Limb (tissue), 2 donors: ENCODE measurements at regions not wholly inside any gene's neighbourhood (a gene's known extent, or its start where the extent isn't known, plus 50 kb on each side); places are given as distances from the start of the nearest gene placed in this dataset.

ENCODE experiments used
- DNase-seq, 2 donors: peaks; one replicate each; pipeline ENCODE4 v3.0.0-alpha.2; 2016; ENCODE audit errors: extremely low spot score in 2 of 2

DNA sequence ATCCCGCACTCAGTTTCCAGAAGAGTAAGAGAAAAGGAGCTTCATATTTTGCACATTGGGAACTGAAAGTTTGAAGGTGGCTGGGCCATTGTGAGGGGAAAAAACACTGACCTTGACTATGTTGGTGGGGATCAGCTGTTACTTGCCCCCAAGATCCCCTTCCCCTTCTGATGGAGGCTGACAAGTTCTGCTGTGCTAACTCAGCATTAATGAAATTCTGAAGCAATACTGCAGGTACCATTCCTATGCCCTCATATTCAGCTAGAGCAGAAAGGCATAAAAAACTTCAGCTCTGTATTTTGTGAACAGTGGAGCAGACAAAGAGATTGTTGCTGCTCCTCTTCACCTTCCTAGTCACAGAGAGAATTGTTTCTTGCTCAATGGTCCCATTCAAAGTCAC, 1013.8 kb upstream of the C9orf72 start:
- DNase-seq = no peak

DNA sequence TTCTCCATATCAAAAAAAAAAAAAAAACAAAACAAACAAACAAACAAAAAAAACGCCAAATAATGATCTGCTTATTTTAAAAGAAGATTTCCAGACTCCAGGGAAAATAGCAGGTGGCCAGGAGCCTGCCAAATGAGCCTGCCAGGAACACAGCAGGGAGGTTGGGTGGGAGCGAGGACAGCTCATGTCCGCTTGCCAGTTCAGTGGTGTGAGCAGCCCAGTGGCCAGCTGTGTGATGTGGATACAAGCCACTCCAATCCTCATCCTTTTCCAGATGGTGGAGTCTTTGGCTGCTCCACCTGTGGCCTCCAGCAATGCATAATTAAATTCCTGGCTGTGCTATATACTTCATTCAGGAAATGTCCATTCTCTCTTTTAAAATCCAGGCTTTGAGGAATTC, 1025.1 kb upstream of the C9orf72 start:
- no peak for DNase-seq

- DNase-seq = no peak
These were observed 1026.9 kb upstream of the C9orf72 start for GRCh38 chr9:28600226-28600625.

DNA sequence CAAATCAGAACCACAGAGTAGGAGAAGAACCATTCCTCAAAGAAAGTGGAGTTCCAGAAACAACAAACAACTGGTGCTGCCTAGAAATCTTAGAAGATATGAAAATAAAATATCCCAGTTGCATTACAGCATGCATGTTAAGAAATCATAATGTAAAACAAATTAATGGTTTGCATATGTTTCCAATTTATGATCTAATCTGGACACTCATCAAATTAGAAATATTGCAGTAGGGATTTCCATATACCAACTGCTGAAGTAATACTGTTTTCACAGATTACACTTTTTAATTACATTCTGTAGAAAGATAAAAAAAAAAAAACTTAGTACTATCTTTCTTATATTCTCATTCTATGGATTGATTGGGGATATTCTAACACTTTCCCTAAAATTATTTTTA, 1034.6 kb upstream of the C9orf72 start:
- DNase-seq = no peak

- DNase-seq = no peak
These were observed 1037.1 kb upstream of the C9orf72 start for GRCh38 chr9:28610339-28610738.

DNA sequence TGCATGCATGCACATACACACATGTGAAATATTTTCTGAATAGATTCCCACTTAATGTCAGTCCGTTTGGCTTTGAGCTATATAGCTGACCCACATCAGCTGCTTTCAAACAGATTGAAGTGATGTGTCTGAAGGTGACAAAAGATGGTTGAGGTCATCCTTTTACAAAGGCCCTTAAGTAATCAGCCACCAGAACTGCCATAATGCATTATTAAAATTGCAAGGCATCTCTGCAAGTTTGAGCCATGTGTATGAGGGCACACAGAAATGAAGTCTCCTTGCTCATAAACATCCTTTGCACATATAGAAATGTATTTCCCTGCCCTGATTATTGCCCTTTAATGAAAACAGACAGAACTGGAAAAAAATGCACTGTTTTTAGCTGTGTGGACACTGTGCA, 1043.0 kb upstream of the C9orf72 start:
- DNase-seq = no peak

DNA sequence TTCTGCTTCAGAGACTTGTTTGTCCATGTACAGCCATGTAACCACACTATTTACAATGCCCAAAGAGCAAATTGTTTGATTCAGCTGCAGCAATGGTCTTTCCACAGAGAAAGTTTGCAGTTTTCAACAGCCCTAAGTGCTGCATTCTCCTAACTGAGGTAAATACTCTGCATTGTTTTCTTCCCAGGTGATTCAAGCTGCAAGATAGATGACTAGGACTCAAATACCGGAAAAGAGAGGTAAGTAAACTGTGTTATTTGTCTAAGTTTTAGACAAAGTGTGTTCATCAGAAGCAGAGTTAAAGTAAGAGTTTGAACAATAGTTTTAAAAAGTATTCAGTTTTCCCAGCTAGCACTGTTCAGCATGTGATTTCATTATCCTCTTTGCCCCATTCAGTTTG, 1046.7 kb upstream of the C9orf72 start:
- no peak for DNase-seq

DNA sequence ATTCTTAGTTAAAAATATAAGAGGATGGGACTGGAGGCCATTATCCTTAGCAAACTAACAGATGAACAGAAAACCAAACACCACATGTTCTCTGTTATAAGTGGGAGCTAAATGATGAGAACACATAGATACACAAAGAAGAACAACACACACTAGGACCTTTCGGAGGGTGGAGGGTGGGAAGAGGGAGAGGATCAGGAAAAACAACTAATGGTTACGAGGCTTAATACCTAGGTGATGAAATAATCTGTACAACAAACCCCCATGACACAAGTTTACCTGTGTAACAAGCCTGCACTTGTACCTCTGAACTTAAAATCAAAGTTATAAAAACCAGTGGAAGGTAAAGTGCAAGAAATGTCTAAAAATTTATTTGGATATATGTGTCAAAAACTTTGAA, 1047.4 kb upstream of the C9orf72 start:
- no peak for DNase-seq

DNA sequence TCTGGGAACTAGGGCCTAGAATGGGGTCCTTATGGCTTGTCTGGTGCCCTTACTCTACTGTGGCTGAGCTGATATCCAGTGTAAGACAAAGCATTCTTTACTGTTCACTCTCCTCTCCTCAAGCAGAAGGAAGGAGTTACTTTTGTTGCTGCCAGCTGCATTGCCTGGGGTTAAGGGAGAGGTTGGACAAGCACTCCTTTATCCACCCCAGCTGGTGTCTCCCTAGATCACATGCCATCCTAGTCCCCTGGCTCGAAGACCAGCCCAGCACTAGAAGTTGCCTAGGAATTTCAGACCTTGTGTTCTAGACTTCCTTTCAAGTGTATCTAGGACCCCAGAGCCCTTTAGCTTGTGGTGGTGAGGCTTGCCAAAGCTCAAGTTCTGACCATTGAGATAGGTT, 1051.5 kb upstream of the C9orf72 start:
- DNase-seq = no peak

DNA sequence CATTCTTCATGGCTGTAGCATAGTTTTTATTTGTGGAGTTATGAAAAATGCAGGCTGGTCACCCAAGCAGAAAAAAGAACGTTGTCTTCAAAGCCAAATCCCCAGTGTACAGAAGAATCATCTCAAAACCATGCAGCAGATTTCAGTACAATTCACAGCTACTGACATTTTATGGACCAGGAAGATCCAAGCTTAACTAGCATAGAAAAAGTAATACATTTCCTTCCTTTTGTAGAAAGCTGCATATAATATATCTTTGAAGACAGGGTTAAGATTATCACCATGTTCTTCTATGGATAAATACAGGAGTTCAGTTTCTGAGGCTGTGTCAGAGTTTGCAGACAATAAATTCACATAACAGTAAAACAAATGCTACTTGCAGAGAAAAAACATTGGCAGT, 1054.8 kb upstream of the C9orf72 start:
- DNase-seq = no peak

GRCh38 chr9:28648723-28649122, 1075.4 kb upstream of the C9orf72 start:
- no peak for DNase-seq

DNA sequence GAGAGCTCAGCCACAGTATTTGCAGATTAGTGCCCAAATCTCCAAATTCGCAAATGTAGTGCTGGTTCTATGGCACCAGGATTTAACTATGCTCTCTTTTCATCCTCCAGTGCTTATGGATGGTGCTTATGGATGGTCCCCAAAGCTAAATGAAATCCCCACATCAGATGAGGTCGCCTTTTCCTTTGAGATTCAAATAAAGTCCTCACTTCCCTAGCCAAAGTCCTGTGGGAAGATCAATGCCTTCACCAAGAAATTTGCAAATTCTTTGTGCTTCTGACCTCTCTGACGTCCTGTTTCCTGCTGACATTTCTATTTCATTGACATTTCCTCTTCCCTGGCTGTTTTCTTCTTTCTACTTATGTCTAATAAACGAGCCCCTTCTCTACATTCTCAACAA, 1077.0 kb upstream of the C9orf72 start:
- no peak for DNase-seq

DNA sequence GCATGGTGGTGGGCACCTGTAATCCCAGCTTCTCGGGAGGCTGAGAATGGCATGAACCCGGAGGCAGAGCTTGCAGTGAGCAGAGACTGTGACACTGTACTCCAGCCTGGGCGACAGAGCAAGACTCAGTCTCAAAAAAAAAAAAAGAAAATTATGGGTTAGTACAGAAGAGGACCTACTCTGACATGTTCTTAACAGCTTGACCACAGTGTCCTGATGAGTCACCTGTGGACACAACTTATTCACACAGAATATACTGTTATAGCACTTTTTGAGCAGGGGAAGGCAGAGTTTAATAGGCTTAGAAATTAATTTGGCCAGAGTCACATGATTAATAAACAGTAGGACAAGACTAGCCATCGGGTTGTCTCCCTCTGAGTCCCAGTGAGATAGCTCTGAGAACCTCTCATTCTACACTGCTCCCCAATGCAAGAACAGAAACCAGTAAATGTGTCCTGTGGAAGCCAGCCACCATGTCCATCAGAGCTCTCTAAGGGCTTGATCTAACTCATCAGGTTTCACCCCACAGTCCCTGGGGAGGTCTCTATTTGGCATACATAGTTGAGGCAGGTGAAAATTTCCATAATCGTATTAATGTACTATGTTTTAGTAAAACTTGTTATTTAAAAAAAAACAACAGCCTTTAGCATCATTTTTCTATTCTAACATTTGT, 1077.9 kb upstream of the C9orf72 start:
- DNase-seq = no peak

GRCh38 chr9:28653216-28653615, 1079.9 kb upstream of the C9orf72 start:
- DNase-seq = no peak

DNA sequence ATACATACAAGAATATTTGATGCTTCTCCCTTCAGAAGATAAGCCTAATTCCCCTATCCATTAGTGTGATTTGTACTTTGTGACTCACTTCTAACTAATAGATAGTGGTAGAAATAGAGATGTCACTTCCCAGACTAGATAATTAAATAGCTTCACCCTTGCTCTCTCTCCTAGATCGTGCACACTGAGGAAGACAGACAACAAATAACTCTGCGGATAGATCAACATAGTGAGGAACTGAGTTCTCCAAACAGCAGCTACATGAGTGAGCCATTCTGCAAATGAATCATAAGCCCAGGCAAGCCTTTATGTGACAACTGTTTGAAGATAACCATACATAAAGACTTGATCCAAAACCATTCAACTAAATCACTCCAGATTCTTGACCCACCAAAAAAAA, 1083.4 kb upstream of the C9orf72 start:
- no peak for DNase-seq

GRCh38 chr9:28661853-28662252, 1088.6 kb upstream of the C9orf72 start:
- DNase-seq = no peak

DNA sequence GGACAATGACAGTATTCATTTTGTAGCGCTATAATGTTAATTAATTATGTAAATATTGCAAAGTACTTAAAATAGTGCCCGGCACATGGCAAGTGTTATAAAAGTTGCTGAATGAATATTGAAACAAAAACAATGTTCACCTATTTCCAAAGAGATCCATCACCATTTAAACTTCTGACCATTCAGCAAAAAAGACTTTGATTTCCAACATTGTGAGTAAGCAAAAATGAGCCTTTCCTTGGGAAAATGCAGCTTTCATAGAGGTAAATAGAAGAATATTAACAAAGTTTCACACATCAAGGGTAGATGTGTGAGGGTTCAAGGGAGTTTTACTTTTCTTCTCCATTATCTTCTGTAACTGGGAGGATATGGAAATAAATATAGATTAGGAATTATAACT, 1089.4 kb upstream of the C9orf72 start:
- DNase-seq = no peak

DNA sequence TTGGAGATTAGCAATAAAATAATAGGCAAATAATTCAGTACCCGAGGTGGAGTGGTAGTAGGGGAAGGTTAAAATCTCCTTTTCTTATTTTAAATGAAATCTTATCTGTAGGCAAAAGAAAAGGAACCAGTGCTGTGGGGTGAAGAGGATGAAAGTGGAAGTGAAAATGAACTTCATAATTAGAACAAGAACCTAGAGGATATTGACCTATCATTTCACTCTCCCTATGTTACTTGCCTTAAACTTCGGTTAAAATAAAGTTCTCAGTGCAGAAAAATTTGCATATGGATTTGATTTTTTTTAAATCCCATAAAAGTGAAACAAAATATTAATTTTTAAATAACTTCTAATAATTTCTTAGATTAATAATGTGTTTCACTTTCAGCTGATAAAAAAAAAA, 1094.9 kb upstream of the C9orf72 start:
- no peak for DNase-seq

DNA sequence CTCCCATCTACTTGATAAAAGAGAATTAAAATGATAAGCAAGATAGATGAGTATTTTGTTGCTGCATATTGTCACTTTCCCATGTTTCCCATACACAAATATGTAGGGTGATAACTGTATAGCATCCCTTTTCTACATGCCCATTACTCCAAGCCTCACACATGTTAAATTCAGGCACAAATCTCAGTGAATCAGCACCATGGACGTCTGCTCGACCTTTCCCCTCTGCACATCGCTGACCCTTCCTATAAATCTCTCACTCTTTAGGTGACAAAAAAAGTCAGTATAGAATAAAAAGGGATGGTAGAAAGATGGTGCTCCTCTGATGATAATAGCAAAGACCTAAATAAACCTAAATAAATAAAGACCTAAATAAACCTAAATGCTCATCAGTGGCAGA, 1097.7 kb upstream of the C9orf72 start:
- no peak for DNase-seq

DNA sequence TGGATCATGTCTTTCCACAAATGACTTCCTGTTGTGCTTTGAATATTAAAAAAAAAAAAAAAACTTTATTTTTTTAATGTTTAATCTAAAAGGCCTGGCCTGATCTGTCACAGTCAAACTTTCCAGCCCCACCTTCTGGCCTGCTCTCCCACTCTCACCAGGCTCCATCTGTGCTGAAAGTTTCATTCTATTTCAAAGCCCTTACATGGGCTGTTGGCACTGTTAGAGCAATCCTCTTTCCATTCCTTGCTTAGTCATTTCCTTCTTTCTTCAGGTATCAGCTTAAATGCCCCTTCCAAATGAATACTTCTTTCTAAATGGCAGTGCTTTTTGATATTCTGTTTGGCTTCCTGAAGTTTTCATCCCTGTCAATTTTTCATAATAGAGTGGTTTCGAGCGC, 1104.8 kb upstream of the C9orf72 start:
- no peak for DNase-seq

- DNase-seq = no peak
These were observed 1114.9 kb upstream of the C9orf72 start for GRCh38 chr9:28688172-28688571.

DNA sequence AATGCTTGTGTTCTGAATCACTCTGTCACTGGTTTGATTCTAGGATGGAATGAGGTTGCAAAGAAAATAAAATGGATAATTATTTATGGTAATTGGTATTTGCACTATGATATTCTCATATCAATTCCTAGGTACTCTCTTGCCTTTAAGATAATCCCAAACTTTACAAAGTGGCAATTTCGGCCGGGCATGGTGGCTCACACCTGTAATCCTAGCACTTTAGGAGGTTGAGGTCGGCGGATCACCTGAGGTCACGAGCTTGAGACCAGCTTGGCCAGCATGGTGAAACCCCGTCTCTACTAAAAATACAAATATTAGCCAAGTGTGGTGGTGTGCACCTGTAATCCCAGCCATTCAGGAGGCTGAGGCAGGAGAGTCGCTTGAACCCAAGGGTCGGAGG, 1118.7 kb upstream of the C9orf72 start:
- no peak for DNase-seq

DNA sequence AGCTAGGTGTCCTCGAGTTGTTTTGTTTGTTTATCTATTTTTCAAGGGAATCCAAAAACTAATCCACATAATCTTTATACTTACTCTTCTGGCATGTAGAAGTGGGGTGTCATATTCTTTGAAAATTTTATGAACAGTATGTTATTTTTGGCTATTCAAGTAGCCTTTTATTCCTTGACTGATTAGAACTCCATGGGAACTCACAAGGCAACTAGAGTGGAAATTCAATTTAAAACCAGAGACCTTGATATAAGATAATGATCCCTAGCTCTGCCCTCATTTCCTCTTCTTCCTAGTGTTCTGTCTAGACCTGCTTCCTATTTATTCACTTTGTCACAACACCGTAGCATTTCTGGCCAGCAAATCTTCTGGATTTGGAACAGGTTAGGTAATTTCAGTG, 1123.7 kb upstream of the C9orf72 start:
- DNase-seq = no peak

DNA sequence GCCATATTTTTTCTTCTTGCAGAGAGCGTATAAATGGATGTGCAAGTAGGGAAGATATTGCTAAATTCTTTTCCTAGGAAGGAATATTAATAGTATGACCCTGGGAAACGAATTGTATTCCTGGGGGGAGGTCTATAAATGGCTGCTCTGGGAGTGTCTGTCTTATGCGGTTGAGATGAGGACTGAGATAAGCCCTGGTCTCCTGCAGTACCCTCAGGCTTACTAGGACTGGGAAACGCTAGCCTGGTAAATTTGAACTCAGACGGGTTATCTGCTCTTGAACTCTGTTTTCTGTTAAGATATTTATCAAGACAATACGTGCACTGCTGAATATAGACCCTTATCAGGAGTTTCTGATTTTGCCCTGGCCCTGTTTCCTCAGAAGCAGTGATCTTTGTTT, 1126.4 kb upstream of the C9orf72 start:
- DNase-seq = no peak
